ENCODE measurements at regions not wholly inside any gene's neighbourhood (a gene's known extent, or its start where the extent isn't known, plus 50 kb on each side); places are given as distances from the start of the nearest gene placed in this dataset.
"Not testable (repeated sequence)": the region's sequence is repeated elsewhere in the genome, so short reads cannot be mapped to it uniquely, and the experiment has no call there.

DNA sequence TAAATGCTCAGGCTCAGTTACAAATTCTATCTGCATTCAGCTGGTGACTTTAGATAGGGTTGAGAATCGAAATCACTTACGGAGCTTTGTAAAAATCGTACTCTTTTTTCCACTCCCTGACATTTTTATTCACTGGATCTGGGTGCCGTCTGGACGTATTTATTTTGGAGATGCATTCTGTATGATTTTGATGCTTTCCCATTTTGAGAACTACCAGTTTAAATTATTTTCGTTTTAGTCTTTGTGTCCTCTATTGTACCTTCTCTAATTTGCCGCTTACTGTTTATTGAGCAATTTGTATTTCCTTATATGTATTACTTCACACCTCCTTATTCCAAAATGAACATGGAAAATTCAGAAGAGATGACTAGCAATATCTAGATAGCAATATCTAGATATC lies 96.2 kb downstream of the FASLG start:
- DNase-seq = no peak

- DNase-seq = no peak
Measured at GRCh38 chr1:172756024-172756423, 97.1 kb downstream of the FASLG start.

- DNase-seq = no peak
Measured at GRCh38 chr1:172758259-172758658, 99.4 kb downstream of the FASLG start.

DNA sequence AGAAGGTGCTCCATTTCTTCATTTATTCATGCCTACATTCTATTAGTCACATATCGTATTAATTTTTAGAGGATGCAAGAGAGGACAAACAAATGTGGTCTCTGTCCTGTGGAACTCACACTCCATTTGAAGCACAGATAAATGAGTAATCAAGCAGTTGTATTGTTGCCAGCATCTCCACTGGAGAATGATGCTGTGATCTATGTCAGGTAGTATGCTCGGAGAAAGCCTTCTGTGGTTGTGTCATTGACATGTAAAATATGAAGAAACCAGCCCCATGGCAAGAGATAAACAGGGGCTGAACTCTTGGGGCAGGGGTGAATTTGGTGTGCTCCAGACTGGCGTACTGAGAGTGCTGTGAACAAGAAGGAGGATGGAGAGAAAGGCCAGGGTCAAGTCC lies 101.2 kb downstream of the FASLG start:
- no peak for DNase-seq

- DNase-seq = no peak
Measured at GRCh38 chr1:172761581-172762486, 102.9 kb downstream of the FASLG start.

- no peak for DNase-seq
Measured at GRCh38 chr1:172763057-172763456, 104.2 kb downstream of the FASLG start.

- no peak for DNase-seq
Measured at GRCh38 chr1:172764378-172764777, 105.5 kb downstream of the FASLG start.

GRCh38 chr1:172766462-172766861 lies 107.6 kb downstream of the FASLG start:
- DNase-seq = no peak

GRCh38 chr1:172770071-172770470 lies 111.2 kb downstream of the FASLG start:
- DNase-seq = no peak

- DNase-seq = no peak
Measured at GRCh38 chr1:172774561-172774960, 115.7 kb downstream of the FASLG start.

DNA sequence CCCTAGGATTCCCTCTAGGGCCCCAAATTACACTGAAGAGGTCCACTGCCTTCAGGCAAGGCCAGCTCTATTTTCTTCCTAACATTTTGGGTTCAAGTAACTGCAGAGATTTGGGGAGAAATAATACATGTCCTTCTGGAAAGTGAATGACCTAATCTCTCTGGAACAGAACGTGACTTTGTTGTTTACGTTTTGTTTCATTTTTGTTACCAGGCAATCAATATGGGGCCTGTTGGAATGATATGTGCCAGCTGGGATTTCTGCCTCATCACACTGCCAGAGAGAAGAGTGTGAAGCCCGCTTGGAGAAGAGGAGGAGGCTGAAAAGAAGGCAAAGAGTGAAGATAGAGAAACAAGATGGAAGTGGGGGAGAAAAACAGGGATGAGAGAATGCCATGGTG lies 116.7 kb downstream of the FASLG start:
- DNase-seq = no peak

- DNase-seq = no peak
Measured at GRCh38 chr1:172776071-172776470, 117.2 kb downstream of the FASLG start.

GRCh38 chr1:172777767-172778166 lies 118.9 kb downstream of the FASLG start:
- no peak for DNase-seq

DNA sequence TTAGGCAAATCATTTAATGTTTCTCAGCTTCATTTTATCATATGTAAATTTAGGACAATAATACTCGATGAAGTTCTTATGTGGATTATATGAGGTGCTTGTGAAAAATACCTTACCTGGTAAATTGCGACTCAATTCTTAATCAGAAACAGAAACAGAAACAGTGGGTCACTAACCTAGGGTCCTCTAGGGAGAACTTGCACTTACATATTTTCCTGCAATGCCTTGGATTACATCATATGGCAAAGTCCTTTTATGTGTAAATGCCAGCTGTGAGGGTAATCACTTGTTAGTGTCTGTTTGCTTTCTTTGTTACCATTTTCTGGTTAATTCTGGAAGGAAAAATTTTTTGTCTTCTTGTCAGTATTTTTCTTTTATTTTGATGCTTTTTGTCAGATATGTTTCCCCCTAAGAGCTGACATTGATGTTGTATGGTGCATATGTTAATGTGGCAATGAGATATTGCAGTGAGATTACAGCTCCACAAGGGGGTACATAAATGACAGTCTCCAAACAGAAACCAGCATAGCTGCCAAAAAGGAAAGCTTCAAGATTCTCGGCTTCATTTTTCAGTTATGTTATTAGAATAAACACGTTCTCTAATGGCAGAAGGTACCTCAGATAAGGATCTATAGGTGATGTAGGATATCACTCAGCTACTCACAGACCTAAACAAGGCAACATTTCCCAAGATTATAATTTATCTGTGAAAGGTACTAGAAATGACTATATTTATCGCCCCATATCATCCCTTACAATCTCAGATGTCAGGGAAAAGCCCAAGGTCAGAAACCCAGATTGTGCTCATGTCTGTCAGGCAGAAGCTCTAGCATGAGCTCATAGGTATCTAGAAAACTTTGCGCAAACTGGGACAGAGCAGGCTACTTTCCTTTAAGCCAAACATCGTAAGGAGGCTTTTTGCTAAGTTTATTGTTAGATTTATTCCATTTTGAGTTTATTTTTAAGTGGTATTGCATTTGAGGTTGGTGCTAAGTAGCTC lies 119.9 kb downstream of the FASLG start:
- no peak for DNase-seq

GRCh38 chr1:172779491-172779890 lies 120.6 kb downstream of the FASLG start:
- no peak for DNase-seq

- no peak for DNase-seq
Measured at GRCh38 chr1:172781513-172782140, 122.7 kb downstream of the FASLG start.

GRCh38 chr1:172789840-172790239 lies 130.9 kb downstream of the FASLG start:
- DNase-seq = no peak

- no peak for DNase-seq
Measured at GRCh38 chr1:172790245-172790644, 131.3 kb downstream of the FASLG start.

- DNase-seq = no peak
Measured at GRCh38 chr1:172793823-172794222, 134.9 kb downstream of the FASLG start.

GRCh38 chr1:172795741-172796140 lies 136.8 kb downstream of the FASLG start:
- no peak for DNase-seq

- not testable (repeated sequence) for DNase-seq
Measured at GRCh38 chr1:172799804-172800203, 140.9 kb downstream of the FASLG start.

- no peak for DNase-seq
Measured at GRCh38 chr1:172801771-172802322, 142.9 kb downstream of the FASLG start.

DNA sequence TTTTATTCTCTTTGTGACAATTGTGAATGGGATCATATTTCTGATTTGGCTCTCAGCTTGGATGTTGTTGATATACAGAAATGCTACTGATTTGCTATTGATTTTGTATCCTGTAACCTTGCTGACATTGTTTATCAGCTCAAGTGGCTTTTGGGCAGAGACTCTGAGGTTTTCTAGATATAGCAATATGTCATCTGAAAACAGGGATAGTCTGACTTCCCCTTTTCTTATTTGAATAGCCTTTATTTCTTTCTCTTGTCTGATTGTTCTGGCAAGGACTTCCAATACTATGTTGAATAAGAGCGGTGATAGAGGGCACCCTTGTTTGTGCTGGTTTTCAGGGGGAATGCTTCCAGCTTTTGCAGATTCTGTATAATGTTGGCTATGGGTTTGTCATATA lies 150.8 kb downstream of the FASLG start:
- DNase-seq = no peak

Measured in stimulated activated CD4-positive, alpha-beta T cell treated with anti-CD3 and anti-CD28 coated beads, Interleukin-2, amount 100 ng/mL, for 48 hours (primary cell).